ENCODE measurements at regions not wholly inside any gene's neighbourhood (a gene's known extent, or its start where the extent isn't known, plus 50 kb on each side); places are given as distances from the start of the nearest gene placed in this dataset.

- TF ChIP-seq CTCF (IDR thresholded peaks at IDR 0.05): no peak
- TF ChIP-seq POLR2A (IDR thresholded peaks at IDR 0.05): no peak
Observed at GRCh38 chr7:50856231-50856630, 73.5 kb upstream of the GRB10 start.

Data from thyroid gland (tissue), 4 donors.